Endodermal cell (in vitro differentiated cells): ENCODE measurements at regions not wholly inside any gene's neighbourhood (a gene's known extent, or its start where the extent isn't known, plus 50 kb on each side); places are given as distances from the start of the nearest gene placed in this dataset.

Experiments used
- DNase-seq: peaks from one replicate; pipeline ENCODE4 v3.0.0-alpha.2; 2017
- H3K27ac ChIP-seq: 2 replicates; pipeline ENCODE4 v1.5.1; 2013; ENCODE audit warnings: mild to moderate bottlenecking, low read depth, low read length, moderate library complexity
- H3K27me3 ChIP-seq: 2 replicates; pipeline ENCODE4 v1.6.1; 2013; ENCODE audit warnings: mild to moderate bottlenecking, low read length, moderate library complexity; ENCODE audit not compliant: insufficient read depth, control insufficient read depth, poor library complexity, severe bottlenecking
- H3K36me3 ChIP-seq: 2 replicates; pipeline ENCODE4 v1.7.0; 2013; ENCODE audit warnings: mild to moderate bottlenecking, low read length, moderate library complexity; ENCODE audit not compliant: control insufficient read depth, insufficient read depth
- H3K4me1 ChIP-seq: one replicate; pipeline ENCODE4 v1.7.0; 2013; ENCODE audit warnings: low read length; ENCODE audit not compliant: control insufficient read depth, insufficient read depth
- H3K4me3 ChIP-seq: 2 replicates; pipeline ENCODE4 v1.5.1; 2013; ENCODE audit warnings: mild to moderate bottlenecking, low read length, moderate library complexity
- H3K9ac ChIP-seq: 2 replicates; pipeline ENCODE4 v1.6.1; 2013; ENCODE audit warnings: mild to moderate bottlenecking, low read length, moderate library complexity; ENCODE audit not compliant: poor library complexity, severe bottlenecking; ENCODE audit errors: extremely low read depth
- H3K9me3 ChIP-seq: 2 replicates; pipeline ENCODE4 v1.6.1; 2013; ENCODE audit warnings: mild to moderate bottlenecking, low read length, moderate library complexity; ENCODE audit not compliant: control insufficient read depth
- H3K27ac Mint-ChIP-seq: 2 replicates; pipeline ENCODE4 v1.8.0; 2020; ENCODE audit warnings: mixed read lengths
- H3K27me3 Mint-ChIP-seq: 2 replicates; pipeline ENCODE4 v1.8.0; 2021; ENCODE audit warnings: mild to moderate bottlenecking, mixed read lengths; ENCODE audit not compliant: insufficient read depth
- H3K36me3 Mint-ChIP-seq: 2 replicates; pipeline ENCODE4 v1.8.0; 2020; ENCODE audit warnings: low read depth, mixed read lengths
- H3K4me1 Mint-ChIP-seq: 2 replicates; pipeline ENCODE4 v1.8.0; 2020; ENCODE audit warnings: mixed read lengths
- H3K4me3 Mint-ChIP-seq: 2 replicates; pipeline ENCODE4 v1.8.0; 2020; ENCODE audit warnings: mild to moderate bottlenecking, moderate library complexity, mixed read lengths
- H3K9me3 Mint-ChIP-seq: 2 replicates; pipeline ENCODE4 v1.8.0; 2020; ENCODE audit warnings: mild to moderate bottlenecking, mixed read lengths
- CTCF ChIP-seq: fragments of 200-600 bp; sonication (generic); conservative IDR thresholded peaks from 2 replicates; pipeline ENCODE4 v1.5.0; 2021; ENCODE audit warnings: antibody characterized with exemption, mild to moderate bottlenecking
- WGBS, 2 experiments: methylation state at CpG; one replicate each; pipeline versions ENCODE4 v1.1.5 to v1.1.7; 2013; ENCODE audit warnings: missing lambda C conversion rate in 2 of 2, mixed read lengths in 1 of 2; ENCODE audit not compliant: insufficient coverage in 1 of 2, insufficient read length in 1 of 2; 5-methylcytosine and 5-hydroxymethylcytosine counted together

GRCh38 chrX:109856974-109857373 lies 123.9 kb upstream of the ACSL4 start:
- Histone ChIP-seq H3K9ac (no peak overlapping the region), H3K4me1 (no peaks in the 10 kb centered on the region), H3K27ac (no peak overlapping the region), H3K4me3 (no peak overlapping the region), H3K27me3 (no peaks in the 10 kb centered on the region), H3K9me3 (no peaks in the 10 kb centered on the region), H3K36me3 (no peaks in the 10 kb centered on the region)
- no peak for DNase-seq
- Mint-ChIP-seq H3K36me3 (no peaks in the 10 kb centered on the region), H3K4me1 (peaks cover 18% of the 10 kb centered on the region), H3K27ac (no peak overlapping the region), H3K27me3 (no peaks in the 10 kb centered on the region), H3K4me3 (no peak overlapping the region), H3K9me3 (peaks cover 11% of the 10 kb centered on the region)
- peak; percentile 96 for TF ChIP-seq CTCF
- WGBS, 2 experiments, result 40 to 52% methylated on average over 2 to 5 of the region's 5 CpGs

- H3K4me1 ChIP-seq, result no peaks in the 10 kb centered on the region
Measured at GRCh38 chrX:109857584-109858228, 124.6 kb upstream of the ACSL4 start.

GRCh38 chrX:109858602-109859341 lies 125.7 kb upstream of the ACSL4 start:
- Mint-ChIP-seq H3K4me3 (no peak overlapping the region), H3K27ac (no peak overlapping the region), H3K9me3 (peaks cover 10% of the 10 kb centered on the region), H3K4me1 (peaks cover 34% of the 10 kb centered on the region), H3K36me3 (no peaks in the 10 kb centered on the region), H3K27me3 (no peaks in the 10 kb centered on the region)
- H3K36me3 ChIP-seq, result no peaks in the 10 kb centered on the region
- no peak overlapping the region for H3K27ac ChIP-seq
- no peak overlapping the region for H3K4me3 ChIP-seq
- WGBS, 2 experiments, result 94 to 100% methylated on average over 2 to 5 of the region's 5 CpGs
- H3K4me1 ChIP-seq, result no peaks in the 10 kb centered on the region
- H3K9me3 ChIP-seq, result no peaks in the 10 kb centered on the region
- no peak for DNase-seq
- TF ChIP-seq CTCF, result no peak
- H3K9ac ChIP-seq, result no peak overlapping the region
- no peaks in the 10 kb centered on the region for H3K27me3 ChIP-seq

More at GRCh38 chrX:109857584-109858228, 124.6 kb upstream of the ACSL4 start:
- Histone ChIP-seq H3K36me3 (no peaks in the 10 kb centered on the region), H3K27ac (no peak overlapping the region), H3K4me3 (no peak overlapping the region), H3K27me3 (no peaks in the 10 kb centered on the region), H3K9me3 (no peaks in the 10 kb centered on the region), H3K9ac (no peak overlapping the region)
- WGBS, 2 experiments, result 67 to 83% methylated on average over 1 to 2 of the region's 4 CpGs
- H3K9me3 Mint-ChIP-seq, result peaks cover 11% of the 10 kb centered on the region
- no peak overlapping the region for H3K4me3 Mint-ChIP-seq
- no peak for DNase-seq
- H3K4me1 Mint-ChIP-seq, result peaks cover 23% of the 10 kb centered on the region
- TF ChIP-seq CTCF, result no peak
- no peaks in the 10 kb centered on the region for H3K36me3 Mint-ChIP-seq
- no peaks in the 10 kb centered on the region for H3K27me3 Mint-ChIP-seq
- no peak overlapping the region for H3K27ac Mint-ChIP-seq
